GM19468 (cell line): ENCODE measurements at regions not wholly inside any gene's neighbourhood (a gene's known extent, or its start where the extent isn't known, plus 50 kb on each side); places are given as distances from the start of the nearest gene placed in this dataset.

Experiments
- ATAC-seq: cut with Tn5 transposase; IDR thresholded peaks from one replicate; pipeline ENCODE4 v1.9.1; 2021; ENCODE audit warnings: mild to moderate bottlenecking, moderate library complexity, moderate number of reproducible peaks; ENCODE audit not compliant: unreplicated experiment; ENCODE audit errors: extremely low read depth

DNA sequence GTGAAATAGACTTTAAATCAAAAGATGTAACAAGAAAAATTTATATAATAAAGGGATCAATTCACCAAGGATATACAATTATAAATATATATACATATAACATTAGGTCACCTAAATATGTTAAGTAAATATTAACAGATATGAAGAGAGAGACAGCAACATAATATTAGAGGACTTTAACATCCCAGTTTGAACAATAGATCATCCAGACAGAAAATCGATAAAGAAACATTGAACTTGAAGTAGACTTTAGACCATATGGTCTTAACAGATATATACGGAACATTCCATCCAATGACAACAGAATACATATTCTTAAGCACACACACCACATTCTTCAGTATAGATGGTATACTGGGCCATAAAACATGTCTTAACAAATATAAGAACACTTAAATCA is 649.6 kb upstream of the SETBP1 start:
- no peak for ATAC-seq

DNA sequence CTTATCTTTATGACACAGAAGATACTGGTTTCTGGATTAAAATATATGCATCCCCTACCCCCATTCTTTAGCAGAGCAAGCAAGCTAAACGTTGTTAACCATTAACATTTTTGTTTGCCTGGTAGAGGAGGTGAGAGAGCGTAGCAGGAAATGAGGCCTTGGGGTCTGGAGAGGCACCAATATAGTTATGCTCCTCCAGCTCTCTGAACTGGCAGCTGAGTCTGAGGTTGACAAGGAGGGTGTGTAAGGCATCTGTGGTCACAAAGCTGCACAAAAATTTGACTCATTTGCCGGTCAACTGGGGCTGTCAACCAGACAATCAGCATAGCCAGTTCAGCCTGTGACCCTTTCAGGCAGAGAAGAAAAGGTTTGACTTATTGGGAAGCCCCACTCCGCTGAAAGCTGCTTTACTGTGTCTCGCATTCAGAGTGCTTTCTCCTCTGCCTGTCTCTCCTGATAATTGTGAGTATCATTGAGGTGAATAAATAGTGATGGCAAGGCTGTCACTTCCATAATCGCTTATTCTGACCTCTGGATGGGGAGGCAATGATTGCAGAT is 647.5 kb upstream of the SETBP1 start:
- no peak for ATAC-seq

DNA sequence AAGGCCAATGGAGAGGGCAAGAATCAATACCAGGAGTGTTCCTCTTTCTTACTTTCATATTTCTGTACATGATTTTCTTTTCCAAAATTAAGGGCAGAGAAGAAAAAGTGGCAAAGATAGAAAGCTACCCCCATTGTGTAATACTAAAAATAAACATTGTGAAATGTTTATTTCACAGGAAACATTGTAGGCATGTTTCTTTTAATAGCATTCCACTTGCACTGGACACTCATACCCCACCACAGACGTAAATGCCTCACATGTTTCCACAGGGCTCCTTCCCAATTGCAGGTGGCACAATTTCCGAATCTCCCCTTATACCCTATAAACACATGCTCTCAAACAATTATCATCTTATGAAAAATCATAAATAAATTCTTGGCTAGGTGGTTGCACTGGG is 645.1 kb upstream of the SETBP1 start:
- ATAC-seq, result no peak

DNA sequence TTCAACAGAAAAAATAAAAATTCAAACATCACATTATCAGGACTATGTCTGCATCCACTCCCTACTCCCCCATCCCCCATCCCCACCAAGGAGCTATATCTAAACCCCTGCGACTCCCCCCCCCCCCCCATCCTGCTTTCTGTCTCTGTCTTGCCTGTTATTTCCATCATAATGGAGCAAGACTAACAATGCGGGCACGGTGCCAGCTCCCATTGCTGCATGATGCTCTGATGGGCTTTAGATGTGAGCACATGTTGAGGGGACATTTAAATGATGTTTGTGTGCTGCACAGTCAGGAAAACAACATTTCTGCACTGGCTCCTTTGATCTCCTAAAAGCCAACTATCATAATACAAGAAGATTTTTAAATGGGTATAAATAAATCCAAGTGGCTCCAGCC is 644.2 kb upstream of the SETBP1 start:
- ATAC-seq, result no peak

DNA sequence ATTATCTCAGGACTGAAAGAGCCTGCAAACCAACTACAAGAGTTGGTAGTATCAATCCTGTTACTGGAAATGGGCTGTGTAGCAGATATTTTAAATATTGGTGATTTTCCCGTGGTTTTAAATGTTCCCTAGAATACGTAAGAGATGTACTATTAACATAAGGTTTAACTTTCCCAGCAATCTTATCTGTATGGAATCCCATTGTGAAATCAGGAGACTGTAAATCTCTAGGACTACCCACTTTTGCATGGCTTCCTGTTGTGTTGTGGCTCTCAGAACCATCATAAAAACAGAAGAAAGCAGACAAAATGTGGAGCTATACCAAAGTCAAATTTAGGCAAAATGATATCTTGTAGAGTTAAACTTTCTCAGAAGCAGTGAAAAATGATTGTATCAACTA is 641.5 kb upstream of the SETBP1 start:
- no peak for ATAC-seq

DNA sequence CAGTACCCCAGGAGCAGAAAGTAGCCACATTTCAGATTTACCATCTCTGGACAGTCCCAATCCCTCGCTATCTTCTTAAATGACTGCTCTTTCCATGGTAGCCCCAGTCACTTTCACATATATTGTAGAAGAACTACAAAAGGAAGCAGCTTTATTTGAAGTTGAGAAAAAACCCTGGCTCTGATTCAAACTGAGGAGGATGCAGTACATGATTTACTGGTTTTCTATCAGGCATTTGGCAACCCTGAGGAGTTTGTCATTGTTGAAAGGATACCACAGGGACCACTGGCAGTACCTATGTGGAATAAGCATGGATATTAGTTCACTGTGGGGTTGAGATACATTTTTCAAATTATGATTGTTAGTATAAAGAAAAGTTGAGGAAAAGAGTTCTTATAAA is 640.9 kb upstream of the SETBP1 start:
- ATAC-seq, result no peak

DNA sequence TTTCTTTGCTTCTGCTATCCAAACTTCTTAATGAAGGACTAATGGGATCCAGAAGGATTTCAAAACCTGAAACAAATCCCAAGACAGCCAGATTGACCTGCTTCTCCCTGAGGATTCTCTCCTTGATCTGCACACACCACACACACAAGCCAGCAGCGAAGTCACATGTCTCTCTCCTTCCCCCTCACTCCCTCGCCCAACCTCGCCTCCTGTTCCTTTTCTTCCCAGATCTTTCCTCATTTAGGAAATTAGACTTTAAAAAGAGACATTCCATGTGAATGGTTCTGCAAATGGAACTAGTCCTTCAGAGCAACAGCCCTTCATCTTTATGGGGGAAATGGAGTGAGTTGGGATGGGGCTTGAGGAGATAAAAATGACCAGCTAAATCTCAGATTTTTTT is 639.1 kb upstream of the SETBP1 start:
- ATAC-seq, result no peak

DNA sequence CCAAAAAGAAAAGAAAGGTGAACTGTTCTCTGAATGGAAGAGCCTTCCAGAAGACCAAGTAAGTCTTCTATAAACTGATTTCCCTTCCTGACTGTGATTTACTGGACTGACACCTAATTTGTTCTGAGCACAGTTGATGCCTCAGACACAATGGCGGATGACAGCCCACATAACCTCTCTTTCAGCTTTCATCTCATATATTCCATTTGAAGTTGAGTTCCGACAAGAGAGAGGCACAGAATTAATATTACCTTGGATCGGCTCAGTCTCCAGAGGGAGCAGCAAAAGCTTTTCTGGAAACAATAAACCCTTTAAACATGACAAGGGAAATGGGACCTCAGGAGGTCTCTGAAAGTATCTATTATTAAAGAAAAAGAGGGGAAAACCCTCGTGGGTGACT is 638.7 kb upstream of the SETBP1 start:
- no peak for ATAC-seq

DNA sequence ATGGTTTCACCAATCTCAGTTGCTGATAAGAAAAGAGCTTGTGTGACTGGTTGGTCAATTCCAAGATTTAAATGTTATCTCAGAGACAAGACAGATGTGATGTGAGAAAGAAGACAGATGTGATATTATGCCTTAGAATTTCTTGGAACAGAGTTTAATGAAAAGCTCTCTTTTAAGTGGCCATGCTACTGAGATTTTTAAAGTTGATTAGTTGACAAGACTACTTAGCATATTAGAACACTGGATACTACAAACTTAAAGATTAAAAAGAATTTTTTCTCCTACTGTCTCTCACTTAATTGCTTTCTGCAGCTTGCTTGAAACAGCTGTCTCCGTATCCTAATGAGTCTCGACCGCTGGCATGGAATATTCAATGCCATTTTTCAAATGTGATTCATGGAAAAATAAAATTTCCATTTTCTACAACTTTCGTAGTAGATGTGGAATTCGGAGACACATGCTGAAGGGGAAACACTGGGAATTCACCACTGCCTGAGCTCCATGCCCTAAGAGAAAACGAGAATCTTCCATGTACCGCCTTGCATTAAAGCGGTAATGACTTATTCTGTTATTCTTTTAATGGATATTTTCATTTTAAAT is 634.2 kb upstream of the SETBP1 start:
- ATAC-seq, result no peak

DNA sequence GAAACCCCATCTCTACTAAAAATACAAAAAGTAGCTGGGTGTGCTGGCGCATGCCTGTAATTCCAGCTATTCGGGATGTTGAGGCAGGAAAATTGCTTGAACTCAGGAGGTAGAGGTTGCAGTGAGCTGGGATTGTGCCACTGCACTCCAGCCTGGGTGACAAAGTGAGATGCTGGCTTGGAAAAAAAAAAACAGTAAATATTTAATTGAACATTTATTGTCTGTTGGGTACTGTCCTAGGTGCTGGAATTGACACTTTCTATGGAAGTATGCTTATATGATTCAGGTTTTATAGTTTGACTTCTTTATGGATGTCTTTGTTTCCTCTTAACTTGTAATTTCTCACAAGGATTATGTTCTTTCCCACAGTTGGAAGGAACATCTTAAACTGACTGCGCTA is 633.1 kb upstream of the SETBP1 start:
- no peak for ATAC-seq

DNA sequence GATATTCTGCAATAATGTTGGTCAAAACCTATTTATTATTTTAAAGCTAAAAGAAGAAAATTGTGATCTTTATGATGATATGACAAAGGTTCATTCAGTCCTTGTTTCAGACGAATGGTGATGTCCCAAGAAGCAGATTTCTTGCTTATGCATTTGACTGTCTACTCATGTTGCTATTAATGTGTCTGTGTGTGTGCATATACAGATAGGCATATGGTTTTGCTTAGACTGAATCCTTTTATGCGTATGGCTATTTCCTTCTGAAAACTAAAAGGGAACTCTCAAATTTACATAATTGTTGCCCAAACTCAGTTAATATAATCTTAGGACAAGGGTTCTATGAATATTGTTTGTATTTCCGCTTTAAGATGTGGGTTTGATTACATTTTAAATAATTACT is 632.3 kb upstream of the SETBP1 start:
- no peak for ATAC-seq

DNA sequence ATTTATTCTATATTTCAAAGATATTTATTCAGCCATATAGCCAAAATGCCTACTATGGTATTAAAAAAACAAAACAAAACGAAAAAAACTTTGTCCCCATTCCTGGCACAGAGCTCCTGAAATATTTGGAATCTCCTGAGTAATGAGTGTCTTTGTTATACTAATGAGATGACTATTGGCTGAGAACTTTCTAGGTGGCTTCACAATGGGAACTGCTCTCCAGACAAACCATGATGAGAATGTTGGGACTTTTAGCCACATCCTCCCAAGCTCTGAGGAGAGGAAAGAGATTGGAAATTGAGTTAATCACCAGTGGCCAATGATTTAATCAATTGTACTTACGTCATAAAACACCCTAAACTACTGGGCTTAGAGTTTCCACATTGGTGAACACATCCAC is 631.8 kb upstream of the SETBP1 start:
- no peak for ATAC-seq

DNA sequence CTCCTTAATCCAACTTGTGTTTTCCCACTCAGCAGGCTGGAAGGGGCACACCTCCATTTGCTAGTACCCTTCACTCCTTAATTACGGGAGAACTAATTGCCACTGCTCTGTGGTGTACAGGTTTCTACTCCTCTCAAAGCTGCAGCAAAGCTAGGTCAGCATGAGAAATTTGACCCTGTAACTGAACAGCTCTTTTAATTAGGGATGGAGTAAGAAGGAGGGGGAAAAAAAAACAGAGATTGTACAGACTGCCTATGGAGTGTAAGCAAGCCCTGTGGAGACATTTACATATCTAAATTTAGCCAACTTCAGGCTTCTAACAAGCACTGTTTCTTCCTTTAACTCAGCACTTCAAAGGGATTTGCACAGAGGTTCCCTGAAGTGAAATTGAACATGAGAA is 629.7 kb upstream of the SETBP1 start:
- no peak for ATAC-seq

DNA sequence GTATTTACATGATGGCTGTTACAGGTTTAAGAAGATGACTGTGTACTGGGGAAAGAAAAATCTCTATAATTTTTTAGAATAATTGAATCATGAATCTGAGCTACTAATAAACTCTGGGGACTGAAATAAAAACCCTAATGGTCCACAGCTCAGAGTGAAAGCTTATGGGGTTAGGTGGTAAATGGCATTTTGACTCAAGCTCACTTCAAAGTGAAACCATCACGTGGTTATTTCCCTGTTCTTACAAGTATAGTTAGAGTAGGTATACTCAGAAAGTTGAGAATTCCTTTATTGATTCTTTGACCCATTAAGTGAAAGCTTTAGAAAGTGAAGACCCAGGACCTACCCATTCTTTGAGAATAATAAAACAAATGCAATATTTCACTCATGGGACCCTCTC is 626.2 kb upstream of the SETBP1 start:
- no peak for ATAC-seq

DNA sequence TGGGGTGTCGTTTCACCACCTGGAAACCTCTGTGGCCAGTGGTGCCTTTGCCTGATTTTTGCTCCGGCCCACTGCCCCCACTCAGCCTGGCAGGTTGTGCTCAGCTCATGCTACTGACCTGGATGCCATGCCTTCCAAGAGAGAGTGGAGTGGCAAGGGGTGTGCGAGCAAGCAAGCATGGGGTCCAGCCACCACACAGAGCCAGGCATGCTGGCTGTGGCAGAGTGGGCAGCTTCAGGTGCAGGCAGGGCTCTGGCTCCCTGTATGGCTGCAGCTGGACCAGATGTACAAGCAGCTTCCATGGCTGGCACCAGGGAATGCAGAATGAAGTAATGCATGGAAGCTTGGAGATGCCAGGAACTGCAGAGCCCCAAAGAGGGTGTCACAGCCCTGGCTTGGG is 620.5 kb upstream of the SETBP1 start:
- no peak for ATAC-seq

DNA sequence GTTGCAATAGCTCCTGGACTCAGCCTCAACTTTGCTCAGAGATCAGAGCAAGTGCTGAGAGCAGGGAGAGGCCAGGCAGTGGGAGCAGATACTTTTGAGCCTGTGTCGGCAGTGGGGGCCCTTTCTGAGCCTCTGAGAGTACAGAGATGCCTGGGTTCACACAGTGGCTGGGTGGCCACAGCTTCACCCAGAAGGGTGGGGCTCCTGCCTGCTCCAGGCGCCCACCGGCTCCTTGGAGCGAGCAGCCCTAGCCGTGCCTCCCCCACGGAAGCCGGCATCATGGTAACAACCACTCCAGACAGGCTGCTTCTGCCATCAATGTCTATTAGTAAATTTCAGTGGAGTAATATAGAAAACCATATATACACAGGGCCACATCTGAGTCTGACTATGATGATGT is 619.2 kb upstream of the SETBP1 start:
- ATAC-seq, result no peak

DNA sequence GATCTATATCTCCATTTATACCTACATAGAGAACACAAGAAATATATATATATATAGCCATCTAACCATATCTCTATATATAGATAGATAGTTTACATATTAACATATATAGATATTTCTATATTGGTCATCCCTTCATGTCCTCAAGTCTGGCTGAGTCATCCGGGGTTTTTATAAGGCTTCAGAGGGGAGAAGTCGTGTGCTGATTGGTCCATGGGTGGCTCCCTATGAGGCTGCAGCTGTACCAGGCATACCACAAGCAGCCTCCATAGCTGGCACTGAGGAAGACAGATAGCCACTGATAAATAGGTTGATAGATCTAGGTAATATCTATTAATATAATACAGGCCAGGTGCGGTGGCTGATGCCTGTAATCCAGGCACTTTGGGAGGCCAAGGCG is 618.3 kb upstream of the SETBP1 start:
- ATAC-seq, result no peak

DNA sequence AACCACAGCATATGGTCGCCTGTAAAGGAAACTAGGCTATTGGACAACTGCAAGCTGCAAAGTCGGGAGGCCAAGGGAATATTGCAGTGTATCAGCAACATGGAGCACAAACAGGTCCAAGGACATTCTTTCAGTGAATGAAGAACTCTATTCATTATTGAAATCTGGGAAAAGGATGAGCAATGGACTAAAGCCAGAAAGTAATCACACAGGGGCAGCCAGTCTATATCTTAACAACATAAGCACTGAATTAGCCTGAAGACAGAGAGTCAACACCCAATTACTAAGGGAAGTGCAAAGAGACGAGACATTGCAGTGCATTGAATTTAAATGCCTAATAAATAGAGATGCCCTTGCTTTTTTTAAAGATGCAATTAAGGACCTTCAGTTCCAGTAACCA is 615.5 kb upstream of the SETBP1 start:
- ATAC-seq, result no peak

DNA sequence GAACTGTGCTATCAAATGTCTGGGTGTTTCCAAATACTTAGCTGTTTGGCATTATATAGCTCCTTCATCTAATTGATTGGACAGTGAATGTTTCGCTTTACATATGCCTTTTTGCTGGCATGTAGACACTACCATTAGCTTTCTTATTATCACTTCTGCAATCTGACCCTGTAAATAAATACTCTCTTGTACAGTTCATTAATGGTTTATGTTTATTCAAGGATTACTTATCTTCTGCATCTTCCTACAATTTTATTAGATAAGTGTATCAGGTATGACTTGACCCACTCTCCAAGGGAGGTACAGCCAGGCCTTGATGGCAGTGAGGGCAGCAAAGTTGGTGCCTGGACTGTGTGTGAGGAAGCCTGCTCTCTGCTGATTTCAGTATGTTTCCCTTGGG is 614.1 kb upstream of the SETBP1 start:
- ATAC-seq, result no peak

DNA sequence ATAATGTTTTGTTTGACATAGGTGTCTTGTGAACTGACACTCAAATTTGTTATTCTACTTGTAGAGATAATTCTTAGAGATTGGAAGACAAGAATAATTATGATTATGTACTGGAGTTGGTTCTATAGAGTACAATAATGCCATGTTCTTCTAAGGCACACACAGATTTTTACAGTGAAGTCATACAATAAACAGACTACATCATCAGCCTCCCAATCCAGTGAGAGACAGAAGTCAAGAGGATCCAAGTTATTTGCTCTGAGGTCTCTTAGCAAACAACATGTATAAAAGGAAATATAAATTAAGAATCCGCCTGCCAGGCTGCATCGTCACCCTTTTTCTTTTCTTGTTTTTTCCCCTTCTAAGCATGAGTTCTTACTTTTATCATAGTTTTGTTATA is 613.5 kb upstream of the SETBP1 start:
- ATAC-seq, result no peak

DNA sequence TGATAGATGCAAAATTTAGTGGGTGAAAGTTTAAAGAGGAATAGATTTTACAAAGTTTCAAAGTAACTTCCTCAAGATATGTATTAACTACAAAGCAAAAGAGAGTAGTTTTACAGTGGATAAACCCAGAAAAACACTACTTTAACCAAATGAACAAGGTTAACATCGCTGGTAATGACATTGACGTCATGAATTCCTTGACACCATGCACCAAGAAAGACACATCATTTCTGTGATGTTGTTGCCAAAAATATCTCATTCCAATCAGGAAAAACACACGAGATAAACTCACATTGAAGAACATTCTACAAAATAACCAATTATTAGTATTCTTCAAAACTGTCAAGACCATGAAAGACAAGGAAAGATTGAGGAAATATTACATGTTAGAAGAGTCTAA is 605.6 kb upstream of the SETBP1 start:
- ATAC-seq, result no peak

DNA sequence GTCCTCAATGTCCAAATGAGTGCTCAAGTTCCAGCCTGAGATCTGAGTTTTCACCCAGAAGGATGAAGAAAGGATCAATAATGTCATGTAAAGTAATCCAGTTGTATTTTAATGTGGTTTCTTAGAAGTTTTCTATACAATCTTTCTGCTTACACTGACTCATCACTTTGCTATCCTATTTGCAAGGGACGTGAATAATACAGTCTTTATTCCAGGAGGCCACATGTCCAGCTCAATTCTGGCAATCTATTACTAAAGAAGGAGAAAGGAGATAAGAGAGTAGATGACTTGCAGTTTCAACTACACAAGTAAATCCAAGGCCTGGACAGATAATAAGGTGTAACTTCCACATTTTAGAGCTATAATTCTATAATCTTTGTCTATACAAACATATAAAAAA is 601.1 kb upstream of the SETBP1 start:
- ATAC-seq, result no peak

DNA sequence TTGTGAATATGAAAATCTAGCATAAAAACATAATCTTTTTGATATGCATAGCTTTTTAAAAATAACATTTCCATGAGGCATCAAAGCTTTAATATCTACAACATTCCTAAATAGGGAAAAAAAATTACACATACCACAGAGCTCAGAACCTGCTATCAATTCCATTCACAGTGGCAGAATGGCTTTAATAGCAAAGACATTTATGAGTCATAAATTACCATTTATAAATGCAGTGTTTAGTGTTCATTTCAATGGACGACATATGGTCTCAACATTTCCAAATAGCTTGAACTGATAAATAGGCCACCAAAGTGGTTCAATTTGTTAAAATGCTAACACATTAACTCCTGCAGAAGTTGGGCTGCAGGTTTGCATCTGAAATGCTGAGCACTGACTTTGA is 600.6 kb upstream of the SETBP1 start:
- ATAC-seq, result no peak
